GM04503 (cell line): ENCODE measurements at regions not wholly inside any gene's neighbourhood (a gene's known extent, or its start where the extent isn't known, plus 50 kb on each side); places are given as distances from the start of the nearest gene placed in this dataset.

Experiments
- DNase-seq: peaks from one replicate; pipeline ENCODE4 v3.0.0-alpha.2; 2012; ENCODE audit warnings: low read depth

- DNase-seq, result no peak
These were observed 527.2 kb downstream of the FLRT2 start for GRCh38 chr14:86057018-86057667.

DNA sequence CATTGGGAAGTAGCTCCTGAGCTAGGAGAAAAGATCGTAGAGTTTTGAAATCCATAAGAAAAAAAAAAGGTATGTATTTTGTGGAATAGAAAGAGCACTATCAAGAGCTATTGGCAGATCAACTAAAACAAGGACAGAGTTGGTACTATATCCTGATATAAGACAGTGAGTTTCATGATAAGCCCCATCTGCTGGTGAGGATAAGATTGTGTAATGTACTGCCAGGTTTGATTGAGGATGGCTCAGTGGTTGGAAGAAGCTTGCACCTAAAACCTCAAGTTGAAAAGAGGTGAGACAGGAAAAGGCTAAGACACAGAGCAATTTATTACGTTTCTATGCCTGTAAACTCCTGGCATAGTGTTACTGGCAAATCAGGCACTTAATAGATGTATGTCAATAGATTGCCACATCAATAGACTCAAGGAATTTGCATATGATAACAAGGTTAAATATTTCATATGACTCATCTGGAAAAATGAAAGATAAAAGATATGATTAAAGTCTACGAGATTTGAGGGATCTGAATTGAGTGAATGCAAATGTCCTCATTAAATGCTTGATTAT lies 525.6 kb downstream of the FLRT2 start:
- no peak for DNase-seq

GRCh38 chr14:86052868-86053267 lies 522.9 kb downstream of the FLRT2 start:
- no peak for DNase-seq

- no peak for DNase-seq
These were observed 520.8 kb downstream of the FLRT2 start for GRCh38 chr14:86050757-86051156.

DNA sequence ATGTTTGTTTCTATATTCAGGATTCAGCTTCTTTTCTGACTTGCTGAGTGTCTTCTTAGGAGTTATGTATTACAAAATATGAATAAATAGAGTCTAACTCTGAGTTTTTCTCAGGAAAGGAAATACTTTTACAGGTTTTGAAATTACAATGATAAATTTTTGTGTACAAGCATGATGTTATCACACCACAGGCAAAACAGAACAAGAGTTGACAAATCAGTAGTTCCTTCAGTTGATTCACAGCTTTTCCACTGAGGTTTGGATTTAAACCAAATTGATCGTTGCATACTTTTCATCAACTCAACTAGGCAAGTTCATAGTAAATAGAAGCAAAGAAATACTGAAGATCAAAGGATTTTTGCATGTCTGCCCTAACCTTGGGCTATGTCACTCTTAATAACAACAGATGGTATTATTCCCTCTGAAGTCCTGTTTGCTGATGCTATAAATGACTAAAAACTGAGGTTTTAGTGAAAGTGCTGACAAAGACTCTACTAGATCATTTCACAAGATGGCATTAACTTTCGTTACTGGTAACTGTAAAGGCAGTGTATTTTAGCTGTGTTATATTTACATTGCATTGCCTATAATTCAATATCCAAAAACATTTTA lies 520.2 kb downstream of the FLRT2 start:
- DNase-seq, result no peak

DNA sequence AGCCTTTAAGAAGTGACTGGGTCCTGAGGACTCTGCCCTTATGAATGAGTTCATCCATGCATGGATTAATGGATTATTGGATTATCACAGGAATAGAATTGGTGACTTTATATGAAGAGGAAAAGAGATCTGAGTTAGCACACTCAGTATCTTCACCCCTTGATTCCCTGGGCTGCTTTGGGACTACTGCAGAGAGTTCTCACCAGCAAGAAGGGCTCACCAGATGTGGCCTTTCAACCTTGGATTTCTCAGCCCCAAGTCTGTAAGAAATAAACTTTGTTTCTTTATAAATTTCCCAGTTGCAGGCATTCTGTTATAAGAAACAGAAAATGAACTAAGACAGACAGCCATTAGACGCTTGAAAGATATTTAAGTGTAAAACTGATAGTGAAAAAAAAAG lies 509.2 kb downstream of the FLRT2 start:
- DNase-seq, result no peak

GRCh38 chr14:86038387-86039042 lies 508.6 kb downstream of the FLRT2 start:
- peak; percentile 5 for DNase-seq

DNA sequence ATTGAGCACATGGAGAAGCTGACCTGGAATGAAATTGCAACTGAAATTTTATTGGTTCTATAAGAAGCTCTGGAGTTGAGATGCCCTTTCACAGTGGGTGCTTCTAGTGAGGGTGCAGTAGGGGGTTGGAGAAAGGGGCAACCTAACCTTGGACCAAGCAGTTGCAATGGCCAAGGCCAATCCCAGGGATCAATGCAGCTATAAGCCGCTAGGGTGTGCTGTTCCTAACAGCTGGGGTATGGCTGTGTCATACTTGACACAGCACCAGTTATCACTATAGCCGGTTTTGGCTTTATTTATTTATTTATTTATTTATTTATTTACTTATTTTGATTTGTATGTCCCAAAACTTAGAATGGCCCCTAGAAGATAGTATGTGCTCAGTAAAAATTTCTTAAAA lies 505.9 kb downstream of the FLRT2 start:
- no peak for DNase-seq

- no peak for DNase-seq
These were observed 498.0 kb downstream of the FLRT2 start for GRCh38 chr14:86027990-86028389.

- DNase-seq, result no peak
These were observed 497.2 kb downstream of the FLRT2 start for GRCh38 chr14:86027144-86027543.

DNA sequence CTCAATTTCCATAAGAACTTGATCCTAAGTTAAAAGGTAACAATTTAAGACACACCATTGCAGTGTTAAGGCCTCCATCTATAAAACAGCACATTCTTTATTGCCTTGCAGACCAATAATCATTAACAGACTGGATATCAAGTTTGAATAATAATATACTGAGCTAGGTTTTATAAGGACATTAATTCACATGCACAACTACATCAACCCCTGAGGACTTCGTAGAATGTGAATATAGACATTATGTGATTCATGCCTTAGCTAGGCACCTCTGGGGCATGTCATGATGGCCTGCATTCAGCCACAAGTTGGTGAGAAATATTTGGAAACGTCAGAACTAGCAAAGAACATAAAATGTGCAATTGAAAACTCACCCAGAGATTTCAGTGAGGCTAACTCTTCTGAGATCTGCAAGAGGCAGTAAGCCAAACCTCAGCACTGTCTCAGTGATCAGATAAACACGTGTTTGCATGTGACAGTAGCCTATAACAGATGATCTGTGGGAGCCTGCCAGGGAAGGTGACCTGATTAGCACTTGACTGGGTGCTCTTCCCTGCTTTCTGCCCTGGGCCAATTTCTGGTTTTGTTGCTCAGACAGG lies 492.2 kb downstream of the FLRT2 start:
- peak; percentile 21 for DNase-seq

DNA sequence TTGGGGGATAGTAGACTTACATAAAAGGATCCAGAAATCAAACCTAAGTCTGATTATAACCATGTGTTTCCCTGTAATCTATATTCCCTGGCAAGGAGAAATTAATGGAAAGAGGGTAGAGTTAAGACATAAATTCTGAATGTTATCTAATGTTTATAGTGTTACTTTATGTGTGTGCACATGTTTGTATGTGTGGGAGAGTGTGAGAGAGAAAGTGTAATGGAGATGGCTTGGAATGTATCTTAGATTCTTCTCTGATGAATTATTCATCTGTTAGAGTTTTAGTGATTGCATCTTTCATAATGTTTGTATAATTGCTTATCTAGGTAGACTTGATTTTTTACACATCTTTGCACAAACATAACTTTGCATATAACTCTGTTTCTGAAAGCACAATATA lies 490.9 kb downstream of the FLRT2 start:
- DNase-seq, result no peak

- no peak for DNase-seq
These were observed 486.0 kb downstream of the FLRT2 start for GRCh38 chr14:86015941-86016340.

DNA sequence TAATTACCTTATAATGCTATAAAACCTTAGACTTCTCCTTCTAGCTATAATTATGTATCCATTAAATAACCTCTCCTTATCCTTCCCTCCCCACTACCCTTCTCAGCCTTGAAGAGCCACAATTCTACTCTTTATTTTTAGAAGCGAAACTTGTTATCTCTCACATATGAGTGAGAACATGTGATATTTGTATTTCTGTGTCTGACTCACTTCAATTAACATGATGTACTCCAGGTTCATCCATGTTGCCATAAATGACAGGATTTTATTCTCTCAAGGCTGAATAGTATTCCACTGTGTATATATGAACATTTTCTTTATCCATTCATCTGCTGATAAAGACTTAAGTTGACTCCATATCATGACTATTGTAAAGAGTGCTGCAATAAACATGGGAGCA lies 485.6 kb downstream of the FLRT2 start:
- no peak for DNase-seq

DNA sequence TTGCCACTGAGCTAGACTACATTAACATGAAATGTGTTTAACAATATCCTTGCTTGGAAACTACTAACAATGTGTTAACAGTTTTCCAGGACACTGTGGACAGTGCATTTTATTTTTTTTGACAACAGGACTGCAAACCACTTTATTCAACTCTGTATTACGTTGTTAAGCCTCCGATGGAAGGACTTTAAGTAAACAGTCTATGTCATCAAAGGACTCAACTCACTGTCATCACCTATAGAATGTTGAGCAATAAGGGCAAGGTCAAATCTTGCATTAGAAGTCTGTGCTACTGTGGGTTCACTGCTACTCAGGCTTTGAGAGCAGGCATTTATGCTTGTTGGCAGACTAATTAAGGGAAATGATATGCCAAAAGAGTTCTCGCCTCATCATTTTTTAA lies 483.7 kb downstream of the FLRT2 start:
- DNase-seq, result no peak

DNA sequence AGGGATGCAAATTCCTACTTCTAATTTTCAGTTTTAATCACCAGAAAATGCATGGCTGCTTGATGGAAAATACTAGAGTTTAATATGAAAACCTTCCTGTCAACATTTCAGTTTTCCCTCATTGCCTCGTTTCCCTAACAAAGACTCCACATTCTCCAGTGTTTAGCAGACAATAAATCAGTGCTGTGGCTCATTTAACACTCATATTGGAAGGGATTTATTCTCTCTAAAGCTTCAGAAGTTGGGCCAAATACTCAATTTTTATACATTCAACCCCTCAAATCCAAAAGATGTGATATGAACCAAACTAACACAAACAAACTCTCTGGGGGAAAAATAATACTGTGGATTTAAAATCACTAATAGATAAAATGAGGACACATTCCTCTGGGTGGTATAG lies 482.5 kb downstream of the FLRT2 start:
- DNase-seq, result no peak

DNA sequence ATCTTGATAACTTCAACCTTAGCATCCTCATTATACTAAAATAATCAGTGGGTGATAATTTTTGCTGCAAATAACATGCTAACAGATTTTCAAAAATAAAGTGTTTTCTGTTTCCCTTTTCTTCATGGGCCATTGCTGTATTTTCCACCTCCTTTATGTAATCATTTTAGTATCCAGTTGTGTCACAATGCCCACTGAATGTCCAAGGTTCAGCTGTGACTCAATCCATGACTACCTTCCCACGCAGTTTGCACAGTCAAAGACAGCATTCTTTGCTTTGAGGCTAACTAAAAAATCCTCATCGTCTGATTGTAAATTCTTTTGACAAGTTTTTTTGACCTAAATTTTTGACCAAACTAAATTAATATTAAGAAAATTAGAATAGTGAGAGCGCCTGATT lies 474.1 kb downstream of the FLRT2 start:
- DNase-seq, result no peak

DNA sequence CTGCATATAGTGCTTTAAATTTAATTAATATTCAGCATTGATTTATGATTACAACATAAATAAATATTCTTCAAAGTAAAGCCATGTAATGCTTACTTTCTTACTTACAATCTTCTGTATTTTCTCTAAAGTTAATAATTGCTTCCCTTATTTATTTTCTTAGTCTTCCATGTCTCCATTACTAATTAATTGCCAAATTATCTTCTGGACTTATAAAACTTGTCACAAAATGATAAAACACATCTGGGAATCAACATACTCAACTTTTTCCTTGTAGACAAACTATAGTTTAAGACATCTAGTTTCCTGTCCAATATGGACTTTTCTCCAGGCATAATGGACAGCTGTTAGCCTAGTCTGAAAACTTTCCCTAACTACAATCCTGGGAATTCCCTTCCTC lies 466.6 kb downstream of the FLRT2 start:
- DNase-seq, result no peak

- no peak for DNase-seq
These were observed 461.2 kb downstream of the FLRT2 start for GRCh38 chr14:85991156-85991555.

DNA sequence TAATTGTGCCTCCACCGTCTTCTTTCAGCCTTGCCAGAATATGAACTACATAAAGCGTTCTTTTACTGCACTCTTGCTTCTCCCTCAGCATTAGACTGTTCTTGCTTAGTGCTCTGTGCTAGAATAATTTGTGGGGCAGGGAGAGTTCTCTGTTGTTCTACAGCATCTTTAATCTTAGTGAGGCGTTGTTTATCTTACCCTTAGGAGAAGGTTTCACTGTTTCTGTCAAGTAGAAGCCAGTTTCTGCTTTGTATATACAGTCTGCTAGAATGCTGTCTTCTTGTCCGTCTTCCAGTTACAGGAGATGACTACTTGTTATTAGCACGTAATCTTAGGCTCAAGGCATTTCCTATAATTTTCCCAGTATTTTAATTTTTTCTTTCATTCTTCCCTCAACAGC lies 458.0 kb downstream of the FLRT2 start:
- DNase-seq, result no peak

DNA sequence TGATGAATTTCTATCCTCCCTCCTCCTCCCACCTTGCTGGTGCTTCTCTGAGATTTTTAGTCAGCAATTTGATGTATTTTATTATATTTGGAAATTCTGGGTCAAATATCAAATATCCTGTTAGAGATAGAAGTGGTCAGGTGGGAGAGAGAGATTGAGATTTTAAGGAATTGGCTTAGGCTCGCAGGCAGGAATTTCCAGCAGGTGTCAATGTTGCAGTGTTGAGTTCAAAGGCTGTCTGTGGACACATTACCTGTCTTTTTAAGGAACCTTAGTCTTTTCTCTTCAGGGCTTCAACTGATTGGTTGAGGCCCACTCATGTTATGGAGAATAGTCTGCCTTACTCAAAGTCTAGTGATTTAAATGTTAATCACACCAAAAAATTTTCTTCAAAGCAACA lies 457.3 kb downstream of the FLRT2 start:
- DNase-seq, result no peak

DNA sequence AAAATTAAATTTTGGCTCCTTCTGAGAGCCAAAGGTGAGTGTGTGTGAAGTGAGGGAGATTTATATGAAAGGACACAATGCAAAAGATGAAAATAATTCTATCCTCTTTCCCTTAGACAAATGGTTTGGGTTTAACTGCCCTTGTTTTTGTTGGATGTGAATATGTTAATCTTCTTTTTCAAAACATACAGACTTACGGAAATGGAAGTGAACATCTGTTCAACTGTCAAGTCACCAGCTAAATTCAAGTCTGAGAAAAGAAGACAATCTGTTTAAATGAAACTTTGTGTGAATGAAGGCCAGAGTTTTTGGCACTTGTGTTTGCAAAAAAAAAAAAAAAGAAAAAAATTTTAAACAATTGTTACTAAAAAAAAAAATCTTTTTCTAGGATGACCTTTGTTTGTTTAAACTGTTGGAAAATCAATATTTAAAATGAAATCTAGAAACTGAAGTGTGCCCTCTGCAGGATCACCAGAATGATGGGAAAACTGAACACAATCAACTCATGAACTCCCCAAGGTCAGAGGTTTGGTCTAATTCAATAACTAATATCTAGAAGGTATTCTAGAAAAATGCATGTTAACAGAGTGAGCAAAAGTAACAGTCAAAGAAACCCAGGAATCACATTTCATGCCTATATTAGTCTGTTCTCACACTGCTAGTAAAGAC lies 448.8 kb downstream of the FLRT2 start:
- no peak for DNase-seq
